Hepatocyte (in vitro differentiated cells): ENCODE measurements at regions not wholly inside any gene's neighbourhood (a gene's known extent, or its start where the extent isn't known, plus 50 kb on each side); places are given as distances from the start of the nearest gene placed in this dataset.
A peak's percentile ranks its signal among the peaks of the same experiment; 100 is the strongest.

Experiments
- DNase-seq: peaks from one replicate; pipeline ENCODE4 v3.0.0-alpha.2; 2016; ENCODE audit warnings: low spot score
- H2AFZ ChIP-seq: fragments of 200-600 bp; sonication (generic); 2 replicates; pipeline ENCODE4 v1.6.0; 2016; ENCODE audit warnings: antibody characterized with exemption, mild to moderate bottlenecking
- H3K27ac ChIP-seq: fragments of 200-600 bp; sonication (generic); 2 replicates; pipeline ENCODE4 v1.5.1; 2016; ENCODE audit warnings: mild to moderate bottlenecking
- H3K27me3 ChIP-seq: fragments of 200-600 bp; sonication (generic); 2 replicates; pipeline ENCODE4 v1.6.1; 2016
- H3K36me3 ChIP-seq: fragments of 200-600 bp; sonication (generic); replicated peaks from 2 replicates; pipeline ENCODE4 v1.5.1; 2016; ENCODE audit warnings: low read depth; ENCODE audit not compliant: insufficient read depth
- H3K4me1 ChIP-seq: fragments of 200-600 bp; sonication (generic); 2 replicates; pipeline ENCODE4 v1.5.1; 2016; ENCODE audit warnings: mild to moderate bottlenecking, moderate library complexity; ENCODE audit not compliant: insufficient read depth
- H3K4me2 ChIP-seq: fragments of 200-600 bp; sonication (generic); 2 replicates; pipeline ENCODE4 v1.6.0; 2016
- H3K4me3 ChIP-seq: fragments of 200-600 bp; sonication (generic); 2 replicates; pipeline ENCODE4 v1.5.1; 2016; ENCODE audit warnings: mild to moderate bottlenecking
- H3K79me2 ChIP-seq: fragments of 200-600 bp; sonication (generic); 2 replicates; pipeline ENCODE4 v1.6.0; 2017; ENCODE audit warnings: mild to moderate bottlenecking
- H3K9me2 ChIP-seq: fragments of 200-600 bp; sonication (generic); replicated peaks from 2 replicates; pipeline ENCODE4 v1.6.0; 2017; ENCODE audit warnings: mild to moderate bottlenecking; ENCODE audit not compliant: insufficient read depth
- H3K9me3 ChIP-seq: fragments of 200-600 bp; sonication (generic); 2 replicates; pipeline ENCODE4 v1.5.1; 2016; ENCODE audit warnings: low read depth, mild to moderate bottlenecking
- H4K20me1 ChIP-seq: fragments of 200-600 bp; sonication (generic); 2 replicates; pipeline ENCODE4 v1.6.0; 2016; ENCODE audit warnings: mild to moderate bottlenecking; ENCODE audit not compliant: insufficient read depth, poor library complexity, severe bottlenecking
- CTCF ChIP-seq: fragments of 200-600 bp; sonication (generic); IDR thresholded peaks from 2 replicates; pipeline ENCODE4 v1.5.1; 2016; ENCODE audit warnings: antibody characterized with exemption, mild to moderate bottlenecking; ENCODE audit not compliant: poor library complexity
- EZH2 ChIP-seq: fragments of 200-600 bp; sonication (generic); IDR thresholded peaks from 2 replicates; pipeline ENCODE4 v1.6.1; 2016; ENCODE audit warnings: antibody characterized with exemption, mild to moderate bottlenecking, borderline replicate concordance
- EZH2phosphoT487 ChIP-seq: fragments of 200-600 bp; sonication (generic); IDR thresholded peaks from one replicate; pipeline ENCODE4 v1.6.1; 2018; ENCODE audit warnings: antibody characterized with exemption, mild to moderate bottlenecking, low read depth, moderate library complexity; ENCODE audit not compliant: unreplicated experiment, severe bottlenecking
- WGBS: methylation state at CpG from one replicate; pipeline ENCODE4 v1.1.6; 2016; ENCODE audit warnings: low lambda C conversion rate; ENCODE audit errors: missing lambda C conversion rate; 5-methylcytosine and 5-hydroxymethylcytosine counted together

- Histone ChIP-seq H3K4me3 (no peak overlapping the region), H4K20me1 (no peaks in the 10 kb centered on the region), H2AFZ (no peak overlapping the region), H3K9me3 (no peaks in the 10 kb centered on the region), H3K4me2 (no peak overlapping the region), H3K27ac (no peak overlapping the region), H3K4me1 (no peaks in the 10 kb centered on the region), H3K36me3 (no peaks in the 10 kb centered on the region), H3K79me2 (no peaks in the 10 kb centered on the region), H3K27me3 (no peaks in the 10 kb centered on the region), H3K9me2 (no peaks in the 10 kb centered on the region)
- DNase-seq: no peak
- TF ChIP-seq EZH2: no peak
- TF ChIP-seq CTCF: no peak
- TF ChIP-seq EZH2phosphoT487: no peak
- WGBS: 100% methylated on average over 1 of the region's 1 CpG
These were observed 55.7 kb upstream of the EGFR start for GRCh38 chr7:54963155-54963554.

GRCh38 chr7:54964136-54964535 is 54.7 kb upstream of the EGFR start:
- no peaks in the 10 kb centered on the region for H4K20me1 ChIP-seq
- H3K9me2 ChIP-seq: no peaks in the 10 kb centered on the region
- H3K27ac ChIP-seq: no peak overlapping the region
- no peaks in the 10 kb centered on the region for H3K27me3 ChIP-seq
- WGBS: 87% methylated on average over 1 of the region's 1 CpG
- DNase-seq: no peak
- H3K36me3 ChIP-seq: no peaks in the 10 kb centered on the region
- no peak overlapping the region for H3K4me3 ChIP-seq
- no peaks in the 10 kb centered on the region for H3K9me3 ChIP-seq
- no peaks in the 10 kb centered on the region for H3K79me2 ChIP-seq
- H2AFZ ChIP-seq: no peak overlapping the region
- TF ChIP-seq CTCF: no peak
- no peak for TF ChIP-seq EZH2phosphoT487
- no peak for TF ChIP-seq EZH2
- no peak overlapping the region for H3K4me2 ChIP-seq
- no peaks in the 10 kb centered on the region for H3K4me1 ChIP-seq

GRCh38 chr7:54967377-54967776 is 51.4 kb upstream of the EGFR start:
- no peaks in the 10 kb centered on the region for H3K36me3 ChIP-seq
- no peaks in the 10 kb centered on the region for H3K9me2 ChIP-seq
- H3K27me3 ChIP-seq: no peaks in the 10 kb centered on the region
- no peak overlapping the region for H2AFZ ChIP-seq
- DNase-seq: peak; percentile 31
- H4K20me1 ChIP-seq: no peaks in the 10 kb centered on the region
- no peaks in the 10 kb centered on the region for H3K9me3 ChIP-seq
- no peaks in the 10 kb centered on the region for H3K4me1 ChIP-seq
- no peak overlapping the region for H3K4me2 ChIP-seq
- TF ChIP-seq CTCF (no peak), EZH2 (no peak), EZH2phosphoT487 (no peak)
- H3K79me2 ChIP-seq: no peaks in the 10 kb centered on the region
- 63% methylated on average over 8 of the region's 8 CpGs for WGBS
- H3K4me3 ChIP-seq: no peak overlapping the region
- H3K27ac ChIP-seq: peak overlapping the region; percentile 55

- no peaks in the 10 kb centered on the region for H3K9me2 ChIP-seq
- no peak overlapping the region for H2AFZ ChIP-seq
- H3K27ac ChIP-seq: peak overlapping the region; percentile 55
- H3K4me3 ChIP-seq: no peak overlapping the region
- H3K36me3 ChIP-seq: no peaks in the 10 kb centered on the region
- no peak for DNase-seq
- H3K9me3 ChIP-seq: no peaks in the 10 kb centered on the region
- no peak overlapping the region for H3K4me2 ChIP-seq
- H4K20me1 ChIP-seq: no peaks in the 10 kb centered on the region
- 86% methylated on average over 6 of the region's 6 CpGs for WGBS
- no peaks in the 10 kb centered on the region for H3K27me3 ChIP-seq
- no peak for TF ChIP-seq EZH2phosphoT487
- TF ChIP-seq CTCF: no peak
- TF ChIP-seq EZH2: no peak
- no peaks in the 10 kb centered on the region for H3K79me2 ChIP-seq
- no peaks in the 10 kb centered on the region for H3K4me1 ChIP-seq
These were observed 50.8 kb upstream of the EGFR start for GRCh38 chr7:54968018-54968417.
